KMS-11 (cell line): ENCODE measurements at regions not wholly inside any gene's neighbourhood (a gene's known extent, or its start where the extent isn't known, plus 50 kb on each side); places are given as distances from the start of the nearest gene placed in this dataset.

ENCODE experiments used
- H2AFZ ChIP-seq: fragments of 200-600 bp; sonication (generic); 2 replicates; pipeline ENCODE4 v1.6.1; 2016; ENCODE audit warnings: antibody characterized with exemption, mixed run types, low read depth
- H3K27ac ChIP-seq: fragments of 200-600 bp; sonication (generic); 2 replicates; pipeline ENCODE4 v1.6.1; 2016; ENCODE audit warnings: mild to moderate bottlenecking, mixed run types
- H3K27me3 ChIP-seq: fragments of 200-600 bp; sonication (generic); 2 replicates; pipeline ENCODE4 v1.6.1; 2017; ENCODE audit warnings: mild to moderate bottlenecking, low read depth, mixed run types, moderate library complexity; ENCODE audit not compliant: insufficient read depth
- H3K36me3 ChIP-seq: fragments of 200-600 bp; sonication (generic); 2 replicates; pipeline ENCODE4 v1.6.1; 2017; ENCODE audit warnings: mild to moderate bottlenecking, mixed run types; ENCODE audit not compliant: insufficient read depth
- H3K4me1 ChIP-seq: fragments of 200-600 bp; sonication (generic); 2 replicates; pipeline ENCODE4 v1.6.1; 2016; ENCODE audit warnings: mild to moderate bottlenecking, low read depth, mixed run types; ENCODE audit not compliant: poor library complexity, severe bottlenecking
- H3K4me2 ChIP-seq: fragments of 200-600 bp; sonication (generic); 2 replicates; pipeline ENCODE4 v1.7.0; 2016; ENCODE audit warnings: mild to moderate bottlenecking, mixed run types
- H3K4me3 ChIP-seq: fragments of 200-600 bp; sonication (generic); IDR thresholded peaks from 2 replicates; pipeline ENCODE4 v1.6.1; 2017; ENCODE audit warnings: low read depth, low read length, mixed read lengths; ENCODE audit not compliant: insufficient read depth
- H3K79me2 ChIP-seq: fragments of 200-600 bp; sonication (generic); 2 replicates; pipeline ENCODE4 v1.6.1; 2016; ENCODE audit warnings: low read depth, mixed run types; ENCODE audit not compliant: insufficient read depth
- H3K9ac ChIP-seq: fragments of 200-600 bp; sonication (generic); 2 replicates; pipeline ENCODE4 v1.6.1; 2016; ENCODE audit warnings: mild to moderate bottlenecking, mixed run types
- H4K20me1 ChIP-seq: fragments of 200-600 bp; sonication (generic); 2 replicates; pipeline ENCODE4 v1.6.1; 2016; ENCODE audit warnings: mild to moderate bottlenecking, mixed run types; ENCODE audit not compliant: insufficient read depth
- TF ChIP-seq, protein P1 (sequence below): fragments of 200-600 bp; sonication (generic); conservative IDR thresholded peaks from 2 replicates; pipeline ENCODE4 v1.6.1; 2017; ENCODE audit warnings: low read depth, mild to moderate bottlenecking, antibody characterized with exemption, low read length, moderate library complexity, mixed read lengths

- Histone ChIP-seq H2AFZ (no peak overlapping the region), H3K27ac (no peak overlapping the region), H4K20me1 (no peaks in the 10 kb centered on the region), H3K36me3 (no peaks in the 10 kb centered on the region), H3K4me3 (no peak overlapping the region), H3K27me3 (no peaks in the 10 kb centered on the region), H3K9ac (no peak overlapping the region), H3K79me2 (no peaks in the 10 kb centered on the region), H3K4me1 (no peaks in the 10 kb centered on the region), H3K4me2 (no peak overlapping the region)
- TF ChIP-seq, protein P1, sequence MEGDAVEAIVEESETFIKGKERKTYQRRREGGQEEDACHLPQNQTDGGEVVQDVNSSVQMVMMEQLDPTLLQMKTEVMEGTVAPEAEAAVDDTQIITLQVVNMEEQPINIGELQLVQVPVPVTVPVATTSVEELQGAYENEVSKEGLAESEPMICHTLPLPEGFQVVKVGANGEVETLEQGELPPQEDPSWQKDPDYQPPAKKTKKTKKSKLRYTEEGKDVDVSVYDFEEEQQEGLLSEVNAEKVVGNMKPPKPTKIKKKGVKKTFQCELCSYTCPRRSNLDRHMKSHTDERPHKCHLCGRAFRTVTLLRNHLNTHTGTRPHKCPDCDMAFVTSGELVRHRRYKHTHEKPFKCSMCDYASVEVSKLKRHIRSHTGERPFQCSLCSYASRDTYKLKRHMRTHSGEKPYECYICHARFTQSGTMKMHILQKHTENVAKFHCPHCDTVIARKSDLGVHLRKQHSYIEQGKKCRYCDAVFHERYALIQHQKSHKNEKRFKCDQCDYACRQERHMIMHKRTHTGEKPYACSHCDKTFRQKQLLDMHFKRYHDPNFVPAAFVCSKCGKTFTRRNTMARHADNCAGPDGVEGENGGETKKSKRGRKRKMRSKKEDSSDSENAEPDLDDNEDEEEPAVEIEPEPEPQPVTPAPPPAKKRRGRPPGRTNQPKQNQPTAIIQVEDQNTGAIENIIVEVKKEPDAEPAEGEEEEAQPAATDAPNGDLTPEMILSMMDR = no peak
Observed at GRCh38 chr3:80010021-80010571, 242.3 kb upstream of the ROBO1 start.

GRCh38 chr3:80007522-80007921 lies 239.7 kb upstream of the ROBO1 start:
- H3K79me2 ChIP-seq = no peaks in the 10 kb centered on the region
- no peaks in the 10 kb centered on the region for H3K27me3 ChIP-seq
- no peaks in the 10 kb centered on the region for H3K36me3 ChIP-seq
- no peak overlapping the region for H3K27ac ChIP-seq
- no peaks in the 10 kb centered on the region for H4K20me1 ChIP-seq
- TF ChIP-seq, protein P1 = no peak
- H3K4me1 ChIP-seq = no peaks in the 10 kb centered on the region
- H3K9ac ChIP-seq = no peak overlapping the region
- no peak overlapping the region for H3K4me3 ChIP-seq
- H3K4me2 ChIP-seq = no peak overlapping the region
- H2AFZ ChIP-seq = no peak overlapping the region

GRCh38 chr3:80006315-80006714 lies 238.5 kb upstream of the ROBO1 start:
- no peak overlapping the region for H3K9ac ChIP-seq
- H3K79me2 ChIP-seq = no peaks in the 10 kb centered on the region
- no peak overlapping the region for H3K4me2 ChIP-seq
- H3K27ac ChIP-seq = no peak overlapping the region
- H4K20me1 ChIP-seq = no peaks in the 10 kb centered on the region
- H3K27me3 ChIP-seq = no peaks in the 10 kb centered on the region
- no peak overlapping the region for H2AFZ ChIP-seq
- no peaks in the 10 kb centered on the region for H3K4me1 ChIP-seq
- TF ChIP-seq, protein P1 = no peak
- H3K4me3 ChIP-seq = no peak overlapping the region
- no peaks in the 10 kb centered on the region for H3K36me3 ChIP-seq

- no peaks in the 10 kb centered on the region for H3K79me2 ChIP-seq
- H3K27me3 ChIP-seq = no peaks in the 10 kb centered on the region
- H3K27ac ChIP-seq = no peak overlapping the region
- no peak overlapping the region for H3K4me3 ChIP-seq
- H3K4me1 ChIP-seq = no peaks in the 10 kb centered on the region
- no peaks in the 10 kb centered on the region for H3K36me3 ChIP-seq
- no peaks in the 10 kb centered on the region for H4K20me1 ChIP-seq
- H2AFZ ChIP-seq = no peak overlapping the region
- no peak overlapping the region for H3K4me2 ChIP-seq
- TF ChIP-seq, protein P1 = no peak
- H3K9ac ChIP-seq = no peak overlapping the region
Observed at GRCh38 chr3:80000022-80000421, 232.2 kb upstream of the ROBO1 start.
